GM12878 (cell line): ENCODE measurements at regions not wholly inside any gene's neighbourhood (a gene's known extent, or its start where the extent isn't known, plus 50 kb on each side); places are given as distances from the start of the nearest gene placed in this dataset.

Experiments
- ATF2 ChIP-seq: IDR thresholded peaks from 2 replicates; pipeline ENCODE4 v1.6.1; 2012; ENCODE audit warnings: low read length, inconsistent platforms
- CEBPZ ChIP-seq: fragments of 150-350 bp; IDR thresholded peaks from 2 replicates; pipeline ENCODE4 v1.6.1; 2016; ENCODE audit warnings: low read depth, low read length
- JUNB ChIP-seq: IDR thresholded peaks from 2 replicates; pipeline ENCODE4 v1.6.1; 2016; ENCODE audit warnings: antibody characterized with exemption, mild to moderate bottlenecking
- SP1 ChIP-seq: IDR thresholded peaks from one replicate; pipeline ENCODE4 v1.6.1; 2011; ENCODE audit warnings: low read depth, low read length
- ZBED1 ChIP-seq: IDR thresholded peaks from 2 replicates; pipeline ENCODE4 v1.6.1; 2016; ENCODE audit warnings: borderline replicate concordance
- ZNF687 ChIP-seq: fragments of 450-650 bp; IDR thresholded peaks from 2 replicates; pipeline ENCODE4 v1.6.1; 2017; ENCODE audit warnings: mild to moderate bottlenecking, moderate library complexity

GRCh38 chr2:236858661-236859060, 227.0 kb upstream of the COPS8 start (continued):
- TF ChIP-seq ZNF687 (no peak), CEBPZ (no peak), SP1 (no peak), ZBED1 (no peak), ATF2 (no peak), JUNB (no peak)
